ENCODE measurements at regions not wholly inside any gene's neighbourhood (a gene's known extent, or its start where the extent isn't known, plus 50 kb on each side); places are given as distances from the start of the nearest gene placed in this dataset.

DNA sequence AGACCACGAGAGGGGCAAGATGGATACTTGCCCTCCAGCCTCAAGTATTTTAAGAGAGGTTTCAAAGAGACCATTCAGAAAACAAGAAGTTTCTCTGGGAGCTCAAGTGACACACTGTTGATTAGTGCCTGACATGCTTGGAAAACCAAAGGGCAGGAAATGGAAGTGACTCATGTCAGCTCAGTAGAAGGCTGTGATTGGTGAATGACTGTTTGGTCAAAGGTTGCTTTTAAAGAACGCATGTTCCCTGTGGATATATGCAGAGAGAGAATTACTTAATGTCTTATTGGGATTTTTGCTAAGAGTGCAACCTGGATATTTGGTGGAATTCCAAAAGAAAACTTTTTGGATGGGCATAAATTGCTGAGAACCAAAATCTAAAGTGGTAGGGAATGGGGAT is 549.9 kb downstream of the XIRP2 start:
- H3K36me3 Mint-ChIP-seq = no peaks in the 10 kb centered on the region
- intact Hi-C loops (cut with micrococcal nuclease) = no loop called here
- no peak overlapping the region for H3K4me3 Mint-ChIP-seq
- DNase-seq = no peak
- no peak overlapping the region for H3K27ac Mint-ChIP-seq
- no peaks in the 10 kb centered on the region for H3K4me1 Mint-ChIP-seq (ENCODE audit: low read depth)
- no peaks in the 10 kb centered on the region for H3K9me3 Mint-ChIP-seq
- POLR2A ChIA-PET = no interaction called here
- H3K27me3 Mint-ChIP-seq = no peaks in the 10 kb centered on the region
- CTCF ChIA-PET = no interaction called here

DNA sequence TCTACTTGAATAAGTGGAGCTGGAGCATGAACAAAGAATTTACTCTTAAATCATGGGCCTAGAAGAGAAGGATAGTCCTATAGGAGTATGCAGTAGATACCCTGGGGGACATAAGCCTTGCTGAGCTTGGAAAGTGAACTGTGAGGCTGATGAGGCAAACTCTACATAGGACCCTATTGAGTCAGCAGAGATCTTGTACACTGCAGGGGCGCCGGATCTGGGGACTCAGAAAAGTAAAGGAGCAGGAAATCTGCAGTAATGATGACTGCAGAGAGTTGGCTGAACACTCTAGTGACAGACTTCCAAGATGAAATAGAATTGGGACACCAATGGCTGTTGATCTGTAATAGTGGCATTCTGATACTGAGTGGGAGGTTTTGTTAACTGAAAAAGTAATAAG is 543.7 kb downstream of the XIRP2 start:
- POLR2A ChIA-PET = no interaction called here

DNA sequence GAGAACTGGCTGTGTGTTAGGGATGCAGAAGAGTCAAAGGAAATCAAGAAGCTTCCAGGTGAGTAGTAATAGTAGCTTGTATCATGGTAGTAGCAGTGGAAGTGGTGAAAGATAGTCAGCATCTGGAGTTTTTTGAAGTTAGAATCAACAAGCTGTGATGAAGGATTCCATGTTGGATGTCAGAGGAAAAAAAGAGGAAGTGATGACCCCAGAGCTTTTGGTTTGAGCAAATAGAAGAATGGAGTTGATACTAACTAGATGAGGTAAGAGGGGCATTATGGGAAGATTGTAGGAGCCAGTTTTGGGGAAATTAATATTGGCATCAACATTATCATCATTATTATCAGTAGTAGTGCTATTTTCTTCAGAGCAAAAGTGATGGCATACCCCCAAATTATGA is 542.2 kb downstream of the XIRP2 start:
- H3K4me3 Mint-ChIP-seq = no peak overlapping the region
- H3K36me3 Mint-ChIP-seq = no peaks in the 10 kb centered on the region
- intact Hi-C loops (cut with micrococcal nuclease) = no loop called here
- no peaks in the 10 kb centered on the region for H3K4me1 Mint-ChIP-seq (ENCODE audit: low read depth)
- CTCF ChIA-PET = no interaction called here
- H3K27ac Mint-ChIP-seq = no peak overlapping the region
- POLR2A ChIA-PET = no interaction called here
- no peaks in the 10 kb centered on the region for H3K9me3 Mint-ChIP-seq
- DNase-seq = no peak
- no peaks in the 10 kb centered on the region for H3K27me3 Mint-ChIP-seq

More for the DNA sequence above, 543.7 kb downstream of the XIRP2 start:
- H3K9me3 Mint-ChIP-seq = no peaks in the 10 kb centered on the region
- H3K4me1 Mint-ChIP-seq (ENCODE audit: low read depth) = no peaks in the 10 kb centered on the region
- H3K27me3 Mint-ChIP-seq = no peaks in the 10 kb centered on the region
- intact Hi-C loops (cut with micrococcal nuclease) = no loop called here
- no peak for DNase-seq
- no peaks in the 10 kb centered on the region for H3K36me3 Mint-ChIP-seq
- CTCF ChIA-PET = no interaction called here
- no peak overlapping the region for H3K27ac Mint-ChIP-seq
- H3K4me3 Mint-ChIP-seq = no peak overlapping the region

DNA sequence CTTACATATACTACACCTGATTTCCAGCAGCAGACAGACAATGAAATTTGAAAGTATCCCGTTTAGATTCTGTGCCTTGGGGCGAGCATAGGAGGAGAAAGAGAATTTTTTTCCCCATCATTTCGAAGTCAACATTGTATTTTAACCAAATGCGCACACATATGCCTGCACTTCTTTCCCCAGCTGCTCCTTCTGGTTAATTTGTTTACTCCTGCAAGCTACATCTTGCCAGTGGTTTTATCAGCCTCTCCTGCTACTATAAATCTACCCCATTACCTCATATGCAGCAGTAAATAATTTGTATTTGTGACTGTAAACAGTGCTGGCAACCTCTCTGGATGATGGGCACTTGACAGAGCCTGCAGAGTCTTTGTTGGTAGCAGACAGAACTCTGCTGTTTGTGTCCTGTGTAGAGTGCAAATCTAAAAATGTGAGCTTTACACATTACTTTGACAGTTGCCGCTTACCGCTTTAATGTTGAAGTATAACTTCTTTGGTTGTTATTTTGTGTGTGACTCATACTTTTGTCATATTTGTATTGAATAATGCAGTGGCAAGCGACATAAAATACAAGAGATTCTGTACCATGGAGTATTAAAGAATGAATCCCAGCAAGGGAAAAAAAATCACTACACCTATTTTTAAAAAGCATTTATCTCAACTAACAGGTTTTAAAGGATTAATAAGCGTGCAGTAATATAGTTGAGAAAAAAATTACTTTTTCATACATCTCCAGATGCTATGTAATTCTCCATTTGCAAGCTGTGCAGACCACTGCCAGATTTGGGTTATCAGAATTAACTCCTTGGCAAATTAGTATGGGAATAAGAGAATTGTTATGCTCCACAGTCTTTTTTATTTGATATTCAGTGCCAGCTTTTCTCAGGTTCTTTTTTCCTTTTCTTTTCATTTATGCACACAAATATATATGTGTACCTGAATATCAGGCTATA is 536.8 kb downstream of the XIRP2 start:
- CTCF ChIA-PET = no interaction called here
- DNase-seq = no peak
- H3K27ac Mint-ChIP-seq = no peak overlapping the region
- H3K9me3 Mint-ChIP-seq = no peaks in the 10 kb centered on the region
- no peaks in the 10 kb centered on the region for H3K27me3 Mint-ChIP-seq
- POLR2A ChIA-PET = no interaction called here
- H3K36me3 Mint-ChIP-seq = no peaks in the 10 kb centered on the region
- intact Hi-C loops (cut with micrococcal nuclease) = no loop called here
- H3K4me3 Mint-ChIP-seq = no peak overlapping the region
- no peaks in the 10 kb centered on the region for H3K4me1 Mint-ChIP-seq (ENCODE audit: low read depth)

DNA sequence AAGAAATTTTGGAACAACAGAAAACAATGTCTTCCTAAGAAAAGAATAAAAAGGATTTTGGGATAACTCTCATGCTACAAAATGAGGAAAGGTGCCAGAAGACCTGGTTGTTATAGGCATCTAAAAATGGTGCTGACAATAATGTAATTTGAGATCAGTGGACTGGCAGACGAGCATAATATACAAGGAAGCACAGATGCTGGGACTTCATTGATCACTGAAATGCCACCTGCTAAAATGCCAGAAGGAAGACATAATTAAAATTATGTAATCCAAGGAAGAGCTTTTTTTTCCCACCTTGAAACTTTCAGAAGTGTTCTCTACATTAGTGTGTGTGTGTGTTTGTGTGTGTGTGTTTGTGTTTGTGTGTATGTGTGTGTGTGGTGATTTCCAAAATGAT is 535.9 kb downstream of the XIRP2 start:
- CTCF ChIA-PET = no interaction called here
- no peaks in the 10 kb centered on the region for H3K9me3 Mint-ChIP-seq

DNA sequence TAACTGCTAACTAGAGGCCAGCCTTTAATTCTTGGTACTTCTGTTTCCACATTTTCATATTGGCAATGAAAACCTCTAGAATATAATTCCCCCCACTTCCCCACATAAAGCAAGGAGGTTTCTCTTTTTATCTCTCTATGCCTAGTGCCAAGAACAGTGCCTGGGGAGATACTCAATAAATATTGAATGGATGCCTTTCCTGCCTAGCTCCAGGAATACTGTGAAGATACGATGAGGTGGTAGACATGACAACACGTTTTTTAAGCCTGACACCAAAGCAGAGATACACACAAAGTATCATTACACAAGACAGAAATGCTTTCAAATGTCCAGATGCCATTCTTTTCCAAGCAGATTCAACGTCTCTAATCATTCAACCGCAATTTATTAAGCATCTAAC is 535.5 kb downstream of the XIRP2 start:
- H3K36me3 Mint-ChIP-seq = no peaks in the 10 kb centered on the region
- no peaks in the 10 kb centered on the region for H3K9me3 Mint-ChIP-seq
- H3K4me1 Mint-ChIP-seq (ENCODE audit: low read depth) = no peaks in the 10 kb centered on the region
- CTCF ChIA-PET = no interaction called here
- no peak overlapping the region for H3K4me3 Mint-ChIP-seq
- intact Hi-C loops (cut with micrococcal nuclease) = no loop called here
- POLR2A ChIA-PET = no interaction called here
- no peaks in the 10 kb centered on the region for H3K27me3 Mint-ChIP-seq
- no peak overlapping the region for H3K27ac Mint-ChIP-seq
- DNase-seq = no peak

More for the DNA sequence above, 535.9 kb downstream of the XIRP2 start:
- no peaks in the 10 kb centered on the region for H3K27me3 Mint-ChIP-seq
- DNase-seq = no peak
- intact Hi-C loops (cut with micrococcal nuclease) = no loop called here
- H3K4me1 Mint-ChIP-seq (ENCODE audit: low read depth) = no peaks in the 10 kb centered on the region
- H3K27ac Mint-ChIP-seq = no peak overlapping the region
- H3K4me3 Mint-ChIP-seq = no peak overlapping the region
- POLR2A ChIA-PET = no interaction called here
- no peaks in the 10 kb centered on the region for H3K36me3 Mint-ChIP-seq

DNA sequence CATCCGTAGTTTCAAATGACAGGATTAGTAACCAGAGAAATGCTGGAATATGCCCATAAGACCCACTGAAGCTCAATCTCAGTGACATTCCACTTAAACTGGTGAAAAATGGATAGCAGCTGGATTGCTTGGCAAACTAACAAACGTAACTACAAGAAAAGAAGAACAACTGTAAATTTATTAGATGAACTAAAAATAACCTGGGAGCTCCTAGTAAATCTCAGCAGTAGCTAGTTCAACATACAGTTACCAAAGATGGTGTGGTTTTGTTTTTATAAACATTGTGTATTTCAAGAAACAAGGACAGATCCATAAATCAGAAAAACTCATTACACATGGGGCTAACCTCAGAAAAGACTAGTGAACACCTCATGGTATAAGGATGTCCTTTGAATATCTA is 531.9 kb downstream of the XIRP2 start:
- no peak overlapping the region for H3K4me3 Mint-ChIP-seq
- H3K27ac Mint-ChIP-seq = no peak overlapping the region
- ChIA-PET POLR2A (no interaction called here), CTCF (no interaction called here)
- no peak for DNase-seq
- no peaks in the 10 kb centered on the region for H3K4me1 Mint-ChIP-seq (ENCODE audit: low read depth)
- intact Hi-C loops (cut with micrococcal nuclease) = no loop called here
- H3K36me3 Mint-ChIP-seq = no peaks in the 10 kb centered on the region
- no peaks in the 10 kb centered on the region for H3K9me3 Mint-ChIP-seq
- no peaks in the 10 kb centered on the region for H3K27me3 Mint-ChIP-seq

DNA sequence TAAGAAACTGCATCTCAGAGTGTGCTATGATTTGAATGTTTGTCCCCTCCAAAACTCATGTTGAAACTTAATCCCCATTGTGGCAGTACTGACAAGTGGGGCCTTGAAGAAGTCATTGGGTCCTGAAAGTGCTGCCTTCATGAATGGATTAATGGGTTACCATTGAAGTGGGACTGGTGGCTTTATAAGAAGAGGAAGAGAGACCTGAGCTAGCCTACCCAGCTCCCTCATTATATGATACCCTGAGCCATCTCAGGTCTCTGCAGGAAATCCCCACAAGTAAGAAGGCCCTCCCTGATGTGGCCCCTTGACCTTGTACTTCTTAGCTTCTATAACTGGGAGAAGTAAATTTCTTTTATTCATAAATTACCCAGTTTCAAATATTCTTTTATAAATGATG is 526.8 kb downstream of the XIRP2 start:
- intact Hi-C loops (cut with micrococcal nuclease) = no loop called here
- H3K4me3 Mint-ChIP-seq = no peak overlapping the region
- CTCF ChIA-PET = no interaction called here
- no peaks in the 10 kb centered on the region for H3K36me3 Mint-ChIP-seq
- H3K4me1 Mint-ChIP-seq (ENCODE audit: low read depth) = no peaks in the 10 kb centered on the region
- DNase-seq = no peak
- H3K9me3 Mint-ChIP-seq = peaks cover 11% of the 10 kb centered on the region
- POLR2A ChIA-PET = no interaction called here
- no peaks in the 10 kb centered on the region for H3K27me3 Mint-ChIP-seq
- no peak overlapping the region for H3K27ac Mint-ChIP-seq

DNA sequence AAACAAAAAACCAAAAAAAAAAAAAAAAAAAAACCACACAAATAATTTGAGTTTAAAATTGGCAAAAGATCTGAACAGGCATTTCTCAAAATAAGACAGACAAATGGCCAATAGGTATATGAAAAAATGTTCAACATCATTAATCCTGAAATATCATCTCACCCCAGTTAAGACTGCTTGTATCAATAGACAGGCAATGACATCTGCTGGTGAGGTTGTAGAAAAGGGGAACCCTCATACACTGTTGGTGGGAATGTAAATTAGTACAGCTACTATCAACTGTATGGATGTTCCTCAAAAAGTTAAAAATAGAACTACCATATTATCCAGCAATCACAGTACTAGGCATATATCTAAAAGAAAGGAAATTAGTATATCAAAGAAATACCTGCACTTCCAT is 523.1 kb downstream of the XIRP2 start:
- Mint-ChIP-seq H3K27ac (no peak overlapping the region), H3K4me3 (no peak overlapping the region), H3K9me3 (peaks cover 11% of the 10 kb centered on the region), H3K36me3 (no peaks in the 10 kb centered on the region), H3K4me1 (ENCODE audit: low read depth) (no peaks in the 10 kb centered on the region), H3K27me3 (no peaks in the 10 kb centered on the region)
- DNase-seq = no peak
- ChIA-PET POLR2A (no interaction called here), CTCF (no interaction called here)
- intact Hi-C loops (cut with micrococcal nuclease) = no loop called here

DNA sequence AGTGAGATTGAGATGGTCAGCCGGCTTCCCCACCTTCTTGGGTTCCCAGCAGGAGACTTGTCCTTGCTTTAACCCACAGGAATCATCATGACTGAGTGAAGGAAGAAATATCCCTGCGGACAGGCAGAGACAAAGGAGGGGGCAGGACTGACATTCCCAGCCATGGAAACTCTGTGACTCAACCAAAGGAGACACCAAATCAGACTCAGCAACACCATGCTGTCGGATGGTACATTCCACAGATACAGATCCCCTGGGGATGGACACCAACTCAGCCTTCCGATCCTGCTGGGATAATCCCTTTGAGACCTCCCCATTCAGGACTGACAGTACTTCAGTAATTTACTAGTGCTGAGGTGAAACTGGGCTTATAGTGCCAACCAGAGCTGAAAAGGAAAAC is 518.3 kb downstream of the XIRP2 start:
- intact Hi-C loops (cut with micrococcal nuclease) = no loop called here
- peaks cover 12% of the 10 kb centered on the region for H3K9me3 Mint-ChIP-seq
- ChIA-PET CTCF (no interaction called here), POLR2A (no interaction called here)
- no peaks in the 10 kb centered on the region for H3K27me3 Mint-ChIP-seq
- H3K36me3 Mint-ChIP-seq = no peaks in the 10 kb centered on the region
- H3K27ac Mint-ChIP-seq = no peak overlapping the region
- H3K4me1 Mint-ChIP-seq (ENCODE audit: low read depth) = no peaks in the 10 kb centered on the region
- H3K4me3 Mint-ChIP-seq = no peak overlapping the region
- DNase-seq = no peak

DNA sequence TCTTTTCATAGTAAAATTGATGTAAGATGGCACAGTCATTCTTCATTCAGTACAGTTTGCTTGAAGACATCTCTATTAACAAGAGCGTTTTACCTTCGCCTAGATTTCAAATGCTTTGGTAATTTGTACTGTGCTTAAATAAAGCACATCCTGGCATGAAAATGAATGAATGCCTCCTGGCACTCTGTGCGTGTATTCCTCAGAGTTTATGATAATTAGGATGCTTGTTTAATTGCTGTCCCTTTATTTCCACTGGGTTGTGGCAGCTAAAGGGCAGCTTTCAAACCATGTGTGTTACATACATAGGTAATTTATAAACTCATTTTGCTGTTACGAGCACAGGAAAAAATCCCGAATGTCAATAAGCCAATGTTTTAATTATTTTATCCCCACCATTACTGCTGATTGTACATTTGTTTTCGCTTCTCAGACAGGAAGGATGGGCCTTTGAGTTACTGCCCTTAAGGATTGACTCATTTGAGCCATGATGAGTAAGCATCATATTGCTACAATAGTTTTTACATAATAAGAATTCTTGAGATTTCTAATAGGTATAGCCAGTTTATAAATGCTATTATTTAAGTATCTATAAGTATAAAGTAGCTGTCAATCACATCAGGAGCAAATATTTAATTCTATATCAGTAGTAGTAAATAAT is 516.5 kb downstream of the XIRP2 start:
- intact Hi-C loops (cut with micrococcal nuclease) = no loop called here
- no peak for DNase-seq
- no peak overlapping the region for H3K4me3 Mint-ChIP-seq
- no peaks in the 10 kb centered on the region for H3K27me3 Mint-ChIP-seq
- no peaks in the 10 kb centered on the region for H3K4me1 Mint-ChIP-seq (ENCODE audit: low read depth)
- ChIA-PET POLR2A (no interaction called here), CTCF (no interaction called here)
- no peaks in the 10 kb centered on the region for H3K36me3 Mint-ChIP-seq
- H3K9me3 Mint-ChIP-seq = peaks cover 8% of the 10 kb centered on the region
- no peak overlapping the region for H3K27ac Mint-ChIP-seq

DNA sequence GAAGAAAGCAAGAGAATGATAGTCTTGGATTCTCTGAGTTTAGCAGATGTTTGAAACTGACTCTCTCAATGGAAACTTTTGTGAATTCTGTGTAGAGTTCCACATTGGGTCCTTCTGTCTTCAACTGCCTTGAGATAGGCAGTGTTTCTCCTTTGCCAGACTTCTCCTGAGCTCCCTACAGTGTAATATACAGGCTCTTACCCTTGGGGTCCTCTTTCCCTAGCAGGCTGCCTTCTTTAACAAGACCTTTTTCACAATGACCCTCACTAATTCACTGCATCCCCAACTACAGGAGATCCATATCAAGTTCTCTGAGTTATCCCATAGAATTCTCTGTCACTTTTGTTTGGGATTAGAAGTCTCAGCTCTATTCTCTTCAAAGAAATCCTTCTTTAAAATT is 513.0 kb downstream of the XIRP2 start:
- CTCF ChIA-PET = no interaction called here
- POLR2A ChIA-PET = no interaction called here
- no peaks in the 10 kb centered on the region for H3K36me3 Mint-ChIP-seq
- peaks cover 8% of the 10 kb centered on the region for H3K9me3 Mint-ChIP-seq
- no peak overlapping the region for H3K4me3 Mint-ChIP-seq
- H3K4me1 Mint-ChIP-seq (ENCODE audit: low read depth) = no peaks in the 10 kb centered on the region
- H3K27ac Mint-ChIP-seq = no peak overlapping the region
- intact Hi-C loops (cut with micrococcal nuclease) = no loop called here
- DNase-seq = no peak
- H3K27me3 Mint-ChIP-seq = no peaks in the 10 kb centered on the region

DNA sequence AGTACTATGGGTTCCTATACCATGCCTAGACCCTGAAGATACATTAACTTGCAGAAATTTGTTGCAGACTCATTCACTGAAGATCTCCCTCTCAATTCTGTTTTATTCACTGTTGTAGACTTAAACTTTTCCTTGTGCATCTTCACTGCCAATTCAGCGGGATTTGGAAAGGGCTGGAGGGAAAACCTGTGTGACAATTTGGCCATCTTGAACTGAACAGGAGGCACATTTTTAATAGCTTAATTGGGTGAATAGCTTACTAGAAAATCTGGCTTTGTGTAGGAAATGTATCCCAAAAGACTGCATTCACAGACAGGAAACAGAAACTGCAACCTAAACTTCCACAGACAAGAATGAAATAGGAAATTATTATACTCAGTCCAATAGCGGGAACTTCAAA is 512.3 kb downstream of the XIRP2 start:
- Mint-ChIP-seq H3K27me3 (no peaks in the 10 kb centered on the region), H3K4me1 (ENCODE audit: low read depth) (no peaks in the 10 kb centered on the region), H3K27ac (no peak overlapping the region), H3K36me3 (no peaks in the 10 kb centered on the region), H3K9me3 (peaks cover 8% of the 10 kb centered on the region), H3K4me3 (no peak overlapping the region)
- ChIA-PET CTCF (no interaction called here), POLR2A (no interaction called here)
- intact Hi-C loops (cut with micrococcal nuclease) = no loop called here
- no peak for DNase-seq

Measured in activated CD4-positive, alpha-beta memory T cell treated with anti-CD3 and anti-CD28 coated beads for 36 hours (primary cell).